Activated T-helper 1 cell treated with anti-CD3 and anti-CD28 coated beads, Interleukin-12 subunit alpha, Interleukin-12 subunit beta, Interleukin-2, Interleukin-4 antibody, amounts not matched to agents 30 ng/mL and 10 ng/mL and 1 ng/mL, durations not matched to agents 14 hours and 24 hours and 36 hours (primary cell): ENCODE measurements at regions not wholly inside any gene's neighbourhood (a gene's known extent, or its start where the extent isn't known, plus 50 kb on each side); places are given as distances from the start of the nearest gene placed in this dataset.
"Not testable (repeated sequence)": the region's sequence is repeated elsewhere in the genome, so short reads cannot be mapped to it uniquely, and the experiment has no call there.

ENCODE experiments used
- DNase-seq: peaks from one replicate; pipeline ENCODE4 v3.0.0; 2021; ENCODE audit warnings: low spot score
- H3K27ac Mint-ChIP-seq: one replicate; pipeline ENCODE4 v1.8.0; 2021; ENCODE audit warnings: mild to moderate bottlenecking, mixed read lengths
- H3K27me3 Mint-ChIP-seq: one replicate; pipeline ENCODE4 v1.8.0; 2022; ENCODE audit warnings: mild to moderate bottlenecking, moderate library complexity, mixed read lengths; ENCODE audit not compliant: insufficient read depth
- H3K36me3 Mint-ChIP-seq: one replicate; pipeline ENCODE4 v1.8.0; 2021; ENCODE audit warnings: low read depth, mixed read lengths
- H3K4me1 Mint-ChIP-seq: one replicate; pipeline ENCODE4 v1.8.0; 2021; ENCODE audit warnings: low read depth, mixed read lengths
- H3K4me3 Mint-ChIP-seq: one replicate; pipeline ENCODE4 v1.8.0; 2021; ENCODE audit warnings: mild to moderate bottlenecking, moderate library complexity, mixed read lengths
- H3K9me3 Mint-ChIP-seq: one replicate; pipeline ENCODE4 v1.8.0; 2021; ENCODE audit warnings: mixed read lengths
- intact Hi-C: fragments of 100-400 bp; cut with micrococcal nuclease; formaldehyde crosslinking; loops from one replicate; pipeline ENCODE4 v1.15.1; 2024

DNA sequence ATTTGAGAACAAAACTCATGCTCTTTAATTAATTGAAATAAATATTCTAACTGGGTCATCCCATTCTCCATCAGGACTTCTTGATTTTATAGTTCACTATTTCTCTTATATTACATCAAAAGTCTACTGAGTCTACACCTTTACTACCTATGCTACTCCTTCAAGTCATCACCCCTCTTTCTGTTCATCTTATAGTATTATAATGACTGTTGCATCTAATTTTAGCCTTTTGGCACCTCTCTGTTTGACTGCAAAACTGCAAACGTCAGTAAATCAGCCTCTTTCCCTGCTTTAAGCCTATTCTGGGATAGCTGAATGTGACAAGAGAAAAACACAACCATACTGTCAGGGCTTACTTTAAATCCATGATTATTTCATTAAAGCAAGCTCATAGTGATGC lies 639.1 kb downstream of the GABRG1 start:
- H3K27ac Mint-ChIP-seq: no peak overlapping the region
- H3K4me1 Mint-ChIP-seq: no peaks in the 10 kb centered on the region
- H3K9me3 Mint-ChIP-seq: no peaks in the 10 kb centered on the region
- no peak for DNase-seq
- H3K36me3 Mint-ChIP-seq: no peaks in the 10 kb centered on the region
- intact Hi-C loops: no loop called here
- no peak overlapping the region for H3K4me3 Mint-ChIP-seq
- no peaks in the 10 kb centered on the region for H3K27me3 Mint-ChIP-seq

DNA sequence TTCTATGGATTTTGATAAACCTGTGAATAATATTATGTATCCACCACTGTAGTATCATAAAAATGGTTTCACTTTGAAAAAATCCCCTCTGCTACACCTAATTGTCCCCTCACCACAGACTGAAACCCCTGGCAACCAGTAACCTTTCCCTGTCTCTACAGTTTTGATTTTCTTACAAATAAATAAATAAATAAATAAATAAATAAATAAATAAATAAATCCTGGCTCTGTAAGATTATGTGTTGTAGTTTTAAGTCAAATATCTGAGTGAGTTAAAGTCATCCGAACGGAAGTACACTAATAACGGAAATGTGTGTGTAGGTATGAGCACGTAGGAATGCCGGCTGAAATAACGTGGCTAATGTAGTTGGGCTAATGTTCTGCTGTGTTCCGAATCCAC lies 641.5 kb downstream of the GABRG1 start:
- Mint-ChIP-seq H3K4me1 (no peaks in the 10 kb centered on the region), H3K36me3 (no peaks in the 10 kb centered on the region), H3K4me3 (no peak overlapping the region), H3K9me3 (no peaks in the 10 kb centered on the region), H3K27ac (no peak overlapping the region), H3K27me3 (no peaks in the 10 kb centered on the region)
- no peak for DNase-seq
- intact Hi-C loops: no loop called here

DNA sequence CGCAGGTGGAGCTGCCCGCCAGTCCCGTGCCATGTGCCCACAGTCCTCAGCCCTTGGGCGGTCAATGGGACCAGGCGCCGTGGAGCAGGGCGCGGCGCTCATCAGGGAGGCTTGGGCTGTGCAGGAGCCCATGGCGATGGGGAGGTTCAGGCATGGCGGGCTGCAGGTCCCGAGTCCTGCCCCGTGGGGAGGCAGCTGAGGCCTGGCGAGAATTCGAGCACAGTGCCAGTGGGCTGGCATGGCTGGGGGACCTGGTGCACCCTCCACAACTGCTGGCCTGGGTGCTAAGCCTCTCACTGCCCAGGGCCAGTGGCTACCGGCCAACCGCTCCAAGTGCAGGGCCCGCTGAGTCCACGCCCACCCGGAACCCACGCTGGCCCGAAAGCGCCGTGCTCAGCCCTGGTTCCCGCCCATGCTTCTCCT lies 646.5 kb downstream of the GABRG1 start:
- H3K4me3 Mint-ChIP-seq: no peak overlapping the region
- H3K9me3 Mint-ChIP-seq: peaks cover 22% of the 10 kb centered on the region
- H3K27ac Mint-ChIP-seq: no peak overlapping the region
- H3K27me3 Mint-ChIP-seq: no peaks in the 10 kb centered on the region
- intact Hi-C loops: no loop called here
- H3K36me3 Mint-ChIP-seq: no peaks in the 10 kb centered on the region
- no peak for DNase-seq
- no peaks in the 10 kb centered on the region for H3K4me1 Mint-ChIP-seq

DNA sequence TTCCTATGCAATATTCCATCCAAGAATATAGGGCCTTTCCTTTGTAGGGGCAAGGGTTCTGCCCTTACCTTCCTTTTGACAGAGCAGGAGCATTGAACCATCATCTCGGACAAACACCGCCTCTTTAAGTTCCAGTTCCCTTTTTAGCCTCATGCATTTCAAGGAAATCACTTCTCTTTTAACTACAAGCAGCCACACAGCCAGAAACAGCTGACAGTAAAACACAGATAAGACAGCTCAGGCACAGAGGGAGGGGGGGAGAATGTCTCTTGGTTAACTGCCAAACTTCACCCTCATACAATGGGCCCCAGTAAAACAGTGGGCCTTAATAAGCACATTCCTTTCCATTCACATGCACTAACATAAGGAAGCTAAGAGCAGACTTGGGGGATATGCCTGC lies 648.3 kb downstream of the GABRG1 start:
- Mint-ChIP-seq H3K27ac (no peak overlapping the region), H3K9me3 (peaks cover 22% of the 10 kb centered on the region), H3K36me3 (no peaks in the 10 kb centered on the region), H3K27me3 (no peaks in the 10 kb centered on the region), H3K4me3 (no peak overlapping the region), H3K4me1 (no peaks in the 10 kb centered on the region)
- DNase-seq: no peak
- intact Hi-C loops: no loop called here

DNA sequence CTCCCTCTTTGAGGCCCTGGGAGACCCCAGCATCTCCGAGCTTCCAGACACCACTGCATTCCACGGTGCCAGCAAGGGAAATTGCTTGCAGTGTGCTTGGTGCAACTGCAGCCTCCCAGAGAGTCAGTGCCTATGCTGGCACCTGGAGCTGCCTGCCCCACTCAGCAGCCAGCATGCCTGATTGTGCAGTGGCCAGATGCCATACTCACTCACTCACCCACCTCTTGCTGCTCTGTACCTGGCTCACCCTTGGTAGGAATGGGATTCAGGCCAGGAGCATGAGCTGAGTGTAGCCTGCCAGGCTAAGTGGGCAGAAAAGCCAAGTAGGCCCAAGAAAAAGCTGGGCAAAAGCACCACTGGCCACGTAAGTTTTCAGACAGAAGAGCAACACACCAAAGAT lies 651.4 kb downstream of the GABRG1 start:
- H3K36me3 Mint-ChIP-seq: no peaks in the 10 kb centered on the region
- no peaks in the 10 kb centered on the region for H3K27me3 Mint-ChIP-seq
- peaks cover 22% of the 10 kb centered on the region for H3K9me3 Mint-ChIP-seq
- DNase-seq: no peak
- H3K4me1 Mint-ChIP-seq: no peaks in the 10 kb centered on the region
- no peak overlapping the region for H3K27ac Mint-ChIP-seq
- no peak overlapping the region for H3K4me3 Mint-ChIP-seq
- intact Hi-C loops: no loop called here

DNA sequence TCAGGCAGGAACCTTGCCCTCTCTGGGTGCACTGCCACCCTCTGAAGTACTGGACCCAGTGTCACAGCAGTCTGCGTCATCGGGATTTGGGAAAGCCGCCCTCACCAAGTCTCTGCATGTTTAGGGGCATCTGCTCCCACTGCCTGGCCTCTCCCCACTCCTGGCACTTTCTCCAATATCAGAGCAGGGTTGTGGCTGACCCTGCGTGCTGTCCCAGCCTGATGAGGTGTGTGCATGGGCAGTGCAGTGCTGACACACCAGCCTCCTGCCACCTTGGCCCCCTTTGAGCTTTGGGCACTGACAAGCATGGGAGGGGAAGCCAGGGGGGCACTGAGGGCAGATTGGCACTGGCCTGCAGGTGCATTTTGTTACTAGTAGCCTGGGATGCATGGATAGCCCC lies 652.5 kb downstream of the GABRG1 start:
- Mint-ChIP-seq H3K9me3 (peaks cover 18% of the 10 kb centered on the region), H3K27me3 (no peaks in the 10 kb centered on the region), H3K27ac (no peak overlapping the region), H3K36me3 (no peaks in the 10 kb centered on the region), H3K4me3 (no peak overlapping the region), H3K4me1 (no peaks in the 10 kb centered on the region)
- intact Hi-C loops: no loop called here
- no peak for DNase-seq

DNA sequence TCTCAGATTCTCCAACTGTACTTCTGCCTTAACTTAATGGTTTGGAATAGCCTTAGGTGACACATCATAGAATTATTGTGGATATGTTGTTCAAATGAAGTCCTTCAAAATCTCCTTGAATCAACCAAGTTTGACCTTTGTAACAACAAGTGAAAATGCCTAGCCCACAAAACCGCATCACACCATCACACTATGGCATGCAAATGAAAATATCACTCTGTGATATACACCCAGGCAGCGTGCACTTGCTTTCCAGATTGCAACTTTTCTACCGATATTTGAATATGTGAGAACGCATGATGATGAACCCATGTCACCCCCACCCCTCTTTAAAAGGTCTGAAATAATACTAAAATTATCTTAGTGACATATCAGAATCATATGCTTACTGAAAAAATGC lies 656.7 kb downstream of the GABRG1 start:
- no peak for DNase-seq
- intact Hi-C loops: no loop called here
- no peak overlapping the region for H3K4me3 Mint-ChIP-seq
- H3K9me3 Mint-ChIP-seq: peaks cover 3% of the 10 kb centered on the region
- H3K27me3 Mint-ChIP-seq: no peaks in the 10 kb centered on the region
- H3K27ac Mint-ChIP-seq: no peak overlapping the region
- no peaks in the 10 kb centered on the region for H3K4me1 Mint-ChIP-seq
- no peaks in the 10 kb centered on the region for H3K36me3 Mint-ChIP-seq

DNA sequence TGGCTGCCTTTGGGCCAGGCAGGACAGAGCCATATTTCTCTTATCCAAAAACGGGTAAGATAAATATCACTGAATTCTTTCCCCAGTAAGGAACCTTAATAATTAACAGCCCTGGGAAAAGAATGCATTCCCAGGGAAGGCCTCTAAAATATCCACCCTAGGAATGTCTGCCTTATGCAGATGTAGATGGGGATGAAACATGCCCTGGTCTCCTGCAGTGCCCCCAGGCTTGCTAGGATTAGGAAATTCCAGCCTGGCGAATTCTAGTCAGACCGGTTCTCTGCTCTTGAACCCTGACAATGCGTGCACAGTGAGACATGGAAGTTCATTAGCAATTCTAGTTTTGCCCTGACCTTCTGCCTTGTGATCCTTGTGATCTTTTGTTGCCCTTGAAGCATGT lies 663.7 kb downstream of the GABRG1 start:
- H3K36me3 Mint-ChIP-seq, DNase-seq, H3K4me1 Mint-ChIP-seq, H3K27me3 Mint-ChIP-seq, intact Hi-C loops, H3K27ac Mint-ChIP-seq, H3K9me3 Mint-ChIP-seq, H3K4me3 Mint-ChIP-seq: not testable (repeated sequence)

DNA sequence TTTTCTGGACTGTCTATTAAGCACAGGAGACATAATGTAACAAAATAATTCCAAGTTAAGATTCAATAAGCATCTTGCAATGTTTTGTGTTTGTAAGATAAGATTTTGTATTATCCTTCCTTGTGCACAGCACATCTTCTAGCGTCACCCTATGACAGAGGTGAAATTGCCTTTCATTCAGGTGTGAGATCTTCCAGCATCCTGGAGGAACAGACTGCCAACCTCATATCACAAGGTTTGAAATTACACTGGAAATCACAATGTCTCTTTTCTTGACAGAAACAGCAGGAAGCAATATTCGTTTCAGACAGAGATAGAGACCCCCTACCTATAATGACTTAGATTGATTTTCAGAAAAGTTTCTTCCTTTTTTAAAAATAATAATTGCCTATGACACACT lies 668.6 kb downstream of the GABRG1 start:
- DNase-seq: no peak
- Mint-ChIP-seq H3K27me3 (no peaks in the 10 kb centered on the region), H3K36me3 (no peaks in the 10 kb centered on the region), H3K4me3 (no peak overlapping the region), H3K27ac (no peak overlapping the region), H3K9me3 (no peaks in the 10 kb centered on the region), H3K4me1 (no peaks in the 10 kb centered on the region)
- intact Hi-C loops: no loop called here

DNA sequence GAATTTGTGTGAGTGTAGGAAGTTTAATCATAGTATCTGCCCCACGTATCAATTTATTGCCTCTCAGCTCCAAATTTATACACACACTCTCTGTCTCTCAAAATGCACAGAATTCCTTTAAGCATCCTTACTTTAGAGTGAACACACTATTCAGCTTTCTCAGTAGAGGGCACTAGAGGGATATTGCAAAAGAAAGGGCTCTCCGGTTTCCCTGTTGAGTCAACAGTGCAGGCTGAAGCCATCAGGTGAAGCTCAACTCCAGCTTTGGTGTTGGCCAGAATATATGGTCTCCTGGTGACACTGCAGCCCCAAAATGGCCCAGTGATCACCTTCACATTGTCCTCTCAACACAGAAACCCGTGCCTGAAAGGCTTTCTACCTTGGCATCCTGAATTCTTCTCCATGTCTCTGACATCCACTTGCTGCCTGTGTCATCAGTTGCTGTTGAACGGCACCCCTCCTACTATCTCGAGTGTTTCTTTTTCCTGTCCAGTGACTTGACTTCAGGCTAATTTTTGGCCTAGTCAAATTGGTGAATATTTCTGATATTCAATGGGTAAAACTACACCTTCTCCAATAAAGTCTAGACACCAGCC lies 670.5 kb downstream of the GABRG1 start:
- Mint-ChIP-seq H3K9me3 (no peaks in the 10 kb centered on the region), H3K27ac (no peak overlapping the region), H3K27me3 (no peaks in the 10 kb centered on the region), H3K36me3 (no peaks in the 10 kb centered on the region), H3K4me1 (no peaks in the 10 kb centered on the region), H3K4me3 (no peak overlapping the region)
- intact Hi-C loops: no loop called here
- DNase-seq: no peak

DNA sequence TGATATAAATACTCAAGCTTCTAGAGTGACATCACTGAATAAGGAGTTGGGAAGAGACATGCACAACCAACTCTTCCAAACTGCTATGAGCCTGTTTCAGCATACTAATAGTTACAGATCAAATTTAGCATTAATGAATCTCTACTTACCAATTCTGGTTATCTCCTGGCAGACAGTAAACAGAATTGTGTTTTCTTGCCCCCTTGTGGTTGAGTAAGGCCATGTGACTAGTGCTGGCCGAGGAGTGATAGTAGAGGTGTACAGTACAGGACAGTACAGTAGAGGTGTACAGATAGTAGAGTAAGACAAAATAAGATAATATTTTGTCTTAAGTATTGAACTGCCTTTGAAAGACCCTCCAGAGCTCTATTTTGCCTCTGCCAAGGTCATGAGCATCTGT lies 681.4 kb downstream of the GABRG1 start:
- Mint-ChIP-seq H3K4me1 (no peaks in the 10 kb centered on the region), H3K27me3 (no peaks in the 10 kb centered on the region), H3K4me3 (no peak overlapping the region), H3K9me3 (no peaks in the 10 kb centered on the region), H3K27ac (no peak overlapping the region), H3K36me3 (no peaks in the 10 kb centered on the region)
- intact Hi-C loops: no loop called here
- no peak for DNase-seq

DNA sequence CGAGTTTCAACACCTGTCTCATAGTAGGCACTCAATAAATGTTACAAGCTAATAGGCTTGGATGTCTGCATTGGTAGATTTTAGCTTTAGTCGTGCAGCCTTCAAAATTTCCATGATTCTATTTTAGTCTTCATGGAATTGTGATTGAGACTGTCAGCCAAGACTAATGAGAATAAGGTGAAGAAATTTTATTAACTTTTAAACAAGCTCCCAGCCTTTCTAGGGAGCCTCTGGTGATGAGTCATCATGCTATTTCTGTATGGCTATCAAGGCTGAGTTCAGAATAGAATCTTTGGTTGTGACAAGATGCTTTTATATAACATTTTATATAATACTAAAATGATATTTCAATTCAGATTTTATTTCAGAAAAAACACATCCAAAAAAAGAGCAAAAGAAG lies 685.8 kb downstream of the GABRG1 start:
- H3K4me1 Mint-ChIP-seq: no peaks in the 10 kb centered on the region
- H3K36me3 Mint-ChIP-seq: no peaks in the 10 kb centered on the region
- H3K4me3 Mint-ChIP-seq: no peak overlapping the region
- no peak overlapping the region for H3K27ac Mint-ChIP-seq
- H3K27me3 Mint-ChIP-seq: no peaks in the 10 kb centered on the region
- intact Hi-C loops: no loop called here
- no peak for DNase-seq
- no peaks in the 10 kb centered on the region for H3K9me3 Mint-ChIP-seq

DNA sequence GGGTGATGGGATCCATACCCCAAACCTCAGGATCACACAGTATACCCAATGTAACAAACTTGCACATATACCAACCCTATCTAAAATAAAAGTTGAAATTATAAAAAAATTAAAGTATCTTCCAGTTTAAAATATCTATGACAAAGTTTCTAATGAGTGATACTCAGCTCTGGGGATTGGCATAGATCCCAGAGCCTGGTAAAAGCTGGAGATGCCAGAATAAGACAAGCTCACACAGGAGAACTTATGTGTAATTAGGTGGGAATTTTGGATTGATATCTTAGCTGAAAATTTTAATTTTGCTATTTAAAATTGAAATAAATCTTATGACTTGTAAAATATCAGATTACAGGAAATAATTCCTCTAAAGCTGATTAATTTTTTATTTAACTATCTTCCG lies 686.5 kb downstream of the GABRG1 start:
- intact Hi-C loops: no loop called here
- no peak for DNase-seq
- Mint-ChIP-seq H3K36me3 (no peaks in the 10 kb centered on the region), H3K4me3 (no peak overlapping the region), H3K27me3 (no peaks in the 10 kb centered on the region), H3K4me1 (no peaks in the 10 kb centered on the region), H3K27ac (no peak overlapping the region), H3K9me3 (no peaks in the 10 kb centered on the region)

DNA sequence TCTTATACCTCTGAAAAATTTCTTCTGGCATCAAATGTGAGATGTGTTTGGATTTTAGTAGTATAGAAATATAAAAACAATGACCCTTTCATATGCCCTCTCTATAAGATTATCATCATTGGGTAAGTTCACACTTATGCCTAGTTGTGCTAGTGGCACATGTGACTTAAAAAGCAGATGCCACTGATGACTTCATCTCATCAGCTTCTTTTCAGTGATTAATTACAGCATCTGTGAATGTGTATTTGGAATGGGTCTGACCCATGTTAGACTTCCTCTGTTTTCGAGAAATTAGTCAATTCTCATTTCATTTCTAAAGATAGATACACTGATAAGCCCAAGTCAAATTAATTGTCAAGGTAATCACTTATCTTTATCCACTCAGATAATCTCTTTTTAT lies 698.7 kb downstream of the GABRG1 start:
- Mint-ChIP-seq H3K4me3 (no peak overlapping the region), H3K4me1 (no peaks in the 10 kb centered on the region), H3K9me3 (peaks cover 17% of the 10 kb centered on the region), H3K27me3 (no peaks in the 10 kb centered on the region), H3K36me3 (no peaks in the 10 kb centered on the region), H3K27ac (no peak overlapping the region)
- intact Hi-C loops: no loop called here
- DNase-seq: no peak
